Large intestine (tissue), 3 donors: ENCODE measurements at regions not wholly inside any gene's neighbourhood (a gene's known extent, or its start where the extent isn't known, plus 50 kb on each side); places are given as distances from the start of the nearest gene placed in this dataset.
"Not testable (repeated sequence)": the region's sequence is repeated elsewhere in the genome, so short reads cannot be mapped to it uniquely, and the experiment has no call there.

Experiments used
- DNase-seq, 2 donors: peaks; one replicate each; pipeline versions ENCODE4 v3.0.0 to v3.0.0-alpha.2; 2013
- H3K27ac ChIP-seq: one replicate; pipeline ENCODE4 v1.5.1; 2013; ENCODE audit warnings: low read length
- H3K27me3 ChIP-seq: 2 replicates; pipeline ENCODE4 v1.6.1; 2013; ENCODE audit warnings: low read length; ENCODE audit not compliant: control insufficient read depth, insufficient read depth
- H3K36me3 ChIP-seq: 2 replicates; pipeline ENCODE4 v1.6.1; 2013; ENCODE audit warnings: low read length; ENCODE audit not compliant: control insufficient read depth, insufficient read depth
- H3K4me1 ChIP-seq: one replicate; pipeline ENCODE4 v1.6.1; 2013; ENCODE audit warnings: low read length; ENCODE audit not compliant: control insufficient read depth, insufficient read depth
- H3K4me3 ChIP-seq: one replicate; pipeline ENCODE4 v1.5.1; 2013; ENCODE audit warnings: low read length
- H3K9me3 ChIP-seq: one replicate; pipeline ENCODE4 v1.6.1; 2013; ENCODE audit warnings: mild to moderate bottlenecking, low read depth, low read length, moderate library complexity; ENCODE audit not compliant: control insufficient read depth
- WGBS: methylation state at CpG from one replicate; pipeline ENCODE4 v1.1.5; 2013; ENCODE audit warnings: low lambda C conversion rate; ENCODE audit not compliant: insufficient coverage; 5-methylcytosine and 5-hydroxymethylcytosine counted together

DNA sequence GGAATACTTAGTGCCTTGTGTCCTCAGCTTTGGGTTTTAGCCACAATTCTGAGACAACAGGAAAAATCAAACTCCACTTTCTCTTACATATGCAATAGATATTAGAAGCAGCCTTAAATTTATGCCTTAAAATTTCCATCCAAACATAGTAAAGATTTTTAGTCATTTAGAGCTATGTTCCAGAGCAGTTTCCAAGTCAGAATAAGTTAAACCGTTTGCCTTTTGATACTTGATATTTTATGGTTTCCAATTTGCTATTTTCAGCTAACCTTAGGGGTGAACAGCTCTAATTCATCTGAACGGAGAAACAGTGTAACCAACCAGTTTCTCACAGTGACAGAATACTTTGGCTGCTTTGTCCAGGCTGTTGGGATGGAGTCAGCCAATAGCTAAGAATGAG lies 125.8 kb upstream of the RXFP1 start:
- Histone ChIP-seq H3K9me3 (no peaks in the 10 kb centered on the region), H3K27ac (no peak overlapping the region), H3K4me3 (no peak overlapping the region), H3K36me3 (no peaks in the 10 kb centered on the region), H3K27me3 (no peaks in the 10 kb centered on the region), H3K4me1 (no peaks in the 10 kb centered on the region)
- DNase-seq = no peak
- 100% methylated on average over 1 of the region's 2 CpGs for WGBS

GRCh38 chr4:158397781-158398180 lies 123.9 kb upstream of the RXFP1 start:
- H3K4me1 ChIP-seq = no peaks in the 10 kb centered on the region
- no peaks in the 10 kb centered on the region for H3K9me3 ChIP-seq
- no peaks in the 10 kb centered on the region for H3K36me3 ChIP-seq
- no peak overlapping the region for H3K27ac ChIP-seq
- no peak overlapping the region for H3K4me3 ChIP-seq
- no peak for DNase-seq
- no peaks in the 10 kb centered on the region for H3K27me3 ChIP-seq
- 85% methylated on average over 2 of the region's 2 CpGs for WGBS

- not testable (repeated sequence) for H3K27me3 ChIP-seq, H3K4me1 ChIP-seq, H3K27ac ChIP-seq, H3K9me3 ChIP-seq, H3K4me3 ChIP-seq, H3K36me3 ChIP-seq, DNase-seq
- WGBS = no CpG with 5 or more reads among the region's 29 CpGs
Measured at GRCh38 chr4:158407961-158408360, 113.7 kb upstream of the RXFP1 start.

- H3K4me1 ChIP-seq = no peaks in the 10 kb centered on the region
- peaks cover 2% of the 10 kb centered on the region for H3K9me3 ChIP-seq
- peaks cover 2% of the 10 kb centered on the region for H3K27me3 ChIP-seq
- no peak for DNase-seq
- no peak overlapping the region for H3K27ac ChIP-seq
- no peaks in the 10 kb centered on the region for H3K36me3 ChIP-seq
- WGBS = 80% methylated on average over 1 of the region's 3 CpGs
- H3K4me3 ChIP-seq = no peak overlapping the region
Measured at GRCh38 chr4:158410272-158410671, 111.4 kb upstream of the RXFP1 start.

GRCh38 chr4:158411269-158411668 lies 110.4 kb upstream of the RXFP1 start:
- no peak overlapping the region for H3K4me3 ChIP-seq
- peaks cover 2% of the 10 kb centered on the region for H3K27me3 ChIP-seq
- H3K9me3 ChIP-seq = peaks cover 2% of the 10 kb centered on the region
- H3K36me3 ChIP-seq = no peaks in the 10 kb centered on the region
- no CpG with 5 or more reads among the region's 2 CpGs for WGBS
- no peak overlapping the region for H3K27ac ChIP-seq
- no peaks in the 10 kb centered on the region for H3K4me1 ChIP-seq
- DNase-seq = no peak

GRCh38 chr4:158418679-158419078 lies 103.0 kb upstream of the RXFP1 start:
- H3K36me3 ChIP-seq, H3K27ac ChIP-seq, H3K4me3 ChIP-seq, H3K27me3 ChIP-seq, H3K9me3 ChIP-seq, H3K4me1 ChIP-seq, DNase-seq: not testable (repeated sequence)
- WGBS = no CpG with 5 or more reads among the region's 4 CpGs

DNA sequence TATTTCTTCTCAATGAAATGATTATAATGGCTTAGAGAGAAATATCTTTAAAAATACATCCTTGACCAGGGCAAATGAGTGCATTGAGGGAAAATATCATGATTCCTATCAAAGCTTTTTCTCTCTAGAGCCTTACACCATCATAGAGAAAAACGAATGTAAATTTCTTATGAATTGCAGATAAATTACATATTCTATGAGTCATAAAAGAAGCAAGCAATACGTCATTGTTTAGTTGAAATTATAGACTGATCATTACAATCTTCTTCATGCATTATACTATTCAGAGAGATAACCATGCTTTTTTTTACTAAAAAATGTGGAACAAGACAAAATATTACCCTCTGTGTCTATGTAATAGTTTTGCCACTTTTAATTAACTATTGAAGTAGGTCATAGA lies 100.9 kb upstream of the RXFP1 start:
- Histone ChIP-seq H3K27ac (no peak overlapping the region), H3K36me3 (no peaks in the 10 kb centered on the region), H3K9me3 (no peaks in the 10 kb centered on the region), H3K27me3 (no peaks in the 10 kb centered on the region), H3K4me3 (no peak overlapping the region), H3K4me1 (no peaks in the 10 kb centered on the region)
- DNase-seq = no peak
- 57% methylated on average over 1 of the region's 2 CpGs for WGBS

DNA sequence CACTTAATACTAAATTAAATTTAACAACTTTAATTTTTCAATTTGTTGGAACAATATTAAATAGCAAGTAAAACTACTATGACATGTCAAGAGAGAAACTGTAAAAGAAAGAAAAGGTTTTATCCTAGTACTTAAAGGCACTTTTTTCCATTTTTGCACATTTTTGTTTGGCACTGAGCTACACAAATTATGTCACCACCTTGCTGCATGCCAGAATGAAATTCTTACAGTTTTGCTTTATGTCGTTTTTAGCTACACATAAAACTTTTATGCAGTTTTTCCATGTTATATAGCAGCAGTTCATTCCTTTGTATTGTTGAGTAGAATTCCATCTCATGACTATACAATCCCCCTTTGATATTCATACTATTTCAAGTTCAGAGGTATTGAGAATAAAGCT lies 99.1 kb upstream of the RXFP1 start:
- 50% methylated on average over 1 of the region's 1 CpG for WGBS
- Histone ChIP-seq H3K36me3 (no peaks in the 10 kb centered on the region), H3K27me3 (no peaks in the 10 kb centered on the region), H3K9me3 (no peaks in the 10 kb centered on the region), H3K4me3 (no peak overlapping the region), H3K4me1 (no peaks in the 10 kb centered on the region), H3K27ac (no peak overlapping the region)
- no peak for DNase-seq

- H3K36me3 ChIP-seq = no peaks in the 10 kb centered on the region
- no peaks in the 10 kb centered on the region for H3K27me3 ChIP-seq
- no peak overlapping the region for H3K4me3 ChIP-seq
- DNase-seq = no peak
- H3K4me1 ChIP-seq = no peaks in the 10 kb centered on the region
- no peak overlapping the region for H3K27ac ChIP-seq
- no peaks in the 10 kb centered on the region for H3K9me3 ChIP-seq
Measured at GRCh38 chr4:158428242-158428641, 93.4 kb upstream of the RXFP1 start.

GRCh38 chr4:158442736-158443135 lies 78.9 kb upstream of the RXFP1 start:
- no peak overlapping the region for H3K4me3 ChIP-seq
- no peaks in the 10 kb centered on the region for H3K36me3 ChIP-seq
- no peaks in the 10 kb centered on the region for H3K4me1 ChIP-seq
- no peak for DNase-seq
- no peak overlapping the region for H3K27ac ChIP-seq
- no peaks in the 10 kb centered on the region for H3K27me3 ChIP-seq
- H3K9me3 ChIP-seq = no peaks in the 10 kb centered on the region

GRCh38 chr4:158443731-158444130 lies 78.0 kb upstream of the RXFP1 start:
- no peak for DNase-seq
- WGBS = no CpG with 5 or more reads among the region's 1 CpG
- Histone ChIP-seq H3K36me3 (no peaks in the 10 kb centered on the region), H3K27ac (no peak overlapping the region), H3K9me3 (no peaks in the 10 kb centered on the region), H3K27me3 (no peaks in the 10 kb centered on the region), H3K4me1 (no peaks in the 10 kb centered on the region), H3K4me3 (no peak overlapping the region)
